CD4-positive, alpha-beta T cell treated with Interleukin-12 subunit alpha and Interleukin-12 subunit beta, for 1 hour (primary cell): ENCODE measurements at regions not wholly inside any gene's neighbourhood (a gene's known extent, or its start where the extent isn't known, plus 50 kb on each side); places are given as distances from the start of the nearest gene placed in this dataset.

ENCODE experiments used
- DNase-seq: peaks from one replicate; pipeline ENCODE4 v3.0.0-alpha.2; 2020

DNA sequence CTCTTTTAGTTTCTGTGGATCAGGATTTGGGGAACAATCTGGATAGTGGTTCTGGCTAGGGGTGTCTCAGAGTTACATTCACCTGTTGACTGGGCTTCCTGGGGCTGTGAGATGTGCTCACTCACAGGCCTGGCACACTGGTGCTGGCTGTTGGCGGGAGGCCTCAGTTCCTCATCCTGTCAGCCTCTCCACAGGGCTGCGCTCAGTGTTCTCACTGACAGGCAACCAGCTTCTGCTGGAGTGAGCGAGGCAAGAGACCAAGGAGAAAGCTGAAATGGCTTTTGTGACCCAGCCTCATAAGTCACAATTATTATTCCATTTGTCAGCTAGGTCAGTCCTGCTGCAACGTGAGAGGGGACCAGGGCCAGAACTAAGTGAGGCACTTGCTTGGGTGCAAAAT lies 180.6 kb upstream of the GLI2 start:
- no peak for DNase-seq

- DNase-seq: no peak
Measured at GRCh38 chr2:120556911-120557310, 178.8 kb upstream of the GLI2 start.

DNA sequence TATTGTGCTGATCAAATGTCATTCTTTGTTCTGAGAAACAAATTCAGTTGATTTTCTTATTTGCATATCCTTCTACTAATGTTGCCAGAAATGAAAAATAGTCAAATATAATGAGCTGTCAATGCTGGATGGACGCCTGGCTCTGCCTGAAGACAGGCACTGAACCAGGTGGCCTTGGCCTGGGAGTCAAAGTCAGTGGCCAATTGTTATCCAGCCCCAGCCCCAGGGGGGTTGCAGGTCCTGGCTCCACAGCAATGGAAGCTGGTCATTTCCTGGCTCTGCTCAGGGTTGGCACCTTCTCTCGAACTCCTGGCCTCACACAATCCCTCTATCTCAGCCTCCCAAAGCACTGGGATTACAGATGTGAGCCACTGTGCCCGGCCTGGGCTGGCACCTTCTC lies 176.8 kb upstream of the GLI2 start:
- DNase-seq: no peak

DNA sequence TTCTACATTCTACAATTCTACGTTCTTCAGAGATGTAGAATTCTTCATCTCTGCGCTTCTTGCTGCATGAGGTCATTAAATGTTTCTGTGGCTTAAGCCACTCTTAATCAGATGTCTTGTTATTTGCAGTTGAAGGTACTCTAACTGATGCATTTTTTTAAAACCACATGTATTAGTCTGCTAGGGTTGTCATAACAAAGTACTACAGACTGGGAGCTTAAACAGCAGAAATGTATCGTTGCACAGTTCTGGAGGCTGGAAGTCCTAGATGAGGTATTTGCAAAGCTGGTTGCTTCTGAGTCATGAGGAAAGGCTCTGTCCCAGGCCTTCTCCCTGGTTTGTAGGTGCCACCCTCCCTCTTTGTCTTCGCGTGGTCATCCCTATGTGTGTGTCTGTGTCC lies 176.3 kb upstream of the GLI2 start:
- no peak for DNase-seq

- DNase-seq: no peak
Measured at GRCh38 chr2:120560330-120560729, 175.3 kb upstream of the GLI2 start.

DNA sequence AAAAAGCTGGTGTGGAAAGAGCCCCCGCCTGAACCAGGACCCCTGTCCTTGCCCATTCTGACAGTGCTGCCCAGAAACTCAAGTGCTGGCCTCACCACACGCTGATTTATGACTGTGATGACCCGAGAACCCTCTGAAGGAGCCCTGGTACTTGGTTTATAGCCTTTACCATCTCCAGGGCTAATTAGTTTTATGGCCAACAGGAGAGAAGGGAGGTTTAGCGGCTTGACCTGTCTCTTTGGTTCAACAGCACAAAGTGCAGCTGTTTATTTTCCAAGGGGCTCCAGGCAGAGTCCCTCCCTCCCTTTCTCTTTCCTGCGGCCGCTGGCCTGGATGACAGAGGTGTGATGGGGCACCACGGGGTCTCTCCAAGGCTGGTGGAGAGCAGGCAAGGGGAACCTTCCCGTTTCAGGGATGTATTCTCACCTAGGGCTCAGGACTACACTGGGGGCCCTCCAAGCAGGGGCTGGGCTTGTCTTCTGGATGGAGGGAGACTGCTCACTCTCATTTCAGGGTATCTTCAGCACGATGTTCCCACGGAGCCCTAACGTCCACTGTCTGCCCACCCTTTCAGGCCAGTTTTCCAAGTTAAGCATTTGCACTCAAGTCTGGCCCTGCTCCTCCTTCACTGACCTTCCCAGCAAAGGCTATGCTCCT lies 174.2 kb upstream of the GLI2 start:
- DNase-seq: no peak

DNA sequence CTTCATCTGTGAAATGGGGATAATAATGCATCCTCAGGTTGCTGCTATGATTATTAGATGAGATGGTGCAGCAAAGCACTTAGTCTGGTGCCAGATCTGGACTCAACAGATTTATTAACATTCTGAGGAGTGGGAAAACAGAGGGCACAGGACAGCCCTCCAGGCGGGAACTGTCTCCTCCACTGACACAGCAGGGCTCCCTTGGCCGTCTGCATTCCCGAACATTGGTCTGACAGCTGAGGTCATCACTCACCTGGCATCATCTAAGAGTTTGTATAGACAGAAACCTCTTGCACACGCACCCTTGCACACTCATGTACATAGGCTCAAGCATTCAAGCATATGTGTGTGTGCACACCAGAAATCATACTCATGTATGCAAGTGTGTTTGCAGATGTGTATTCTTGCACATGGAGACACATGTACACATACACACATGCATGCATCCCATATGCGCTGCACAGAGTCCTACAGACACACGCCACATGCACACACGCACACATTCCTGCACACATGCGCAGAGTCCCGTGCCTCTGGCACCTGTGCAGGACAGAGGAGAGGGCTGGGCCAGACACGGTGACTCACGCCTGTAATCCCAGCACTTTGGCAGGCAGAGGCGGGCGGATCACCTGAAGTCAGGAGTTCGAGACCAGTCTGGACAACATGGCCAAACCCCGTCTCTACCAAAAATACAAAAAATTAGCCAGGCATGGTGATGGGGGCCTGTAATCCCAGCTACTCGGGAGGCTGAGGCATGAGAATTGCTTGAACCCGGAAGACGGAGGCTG lies 173.3 kb upstream of the GLI2 start:
- no peak for DNase-seq

- DNase-seq: no peak
Measured at GRCh38 chr2:120563616-120564015, 172.1 kb upstream of the GLI2 start.

GRCh38 chr2:120564213-120565094 lies 171.2 kb upstream of the GLI2 start:
- no peak for DNase-seq

DNA sequence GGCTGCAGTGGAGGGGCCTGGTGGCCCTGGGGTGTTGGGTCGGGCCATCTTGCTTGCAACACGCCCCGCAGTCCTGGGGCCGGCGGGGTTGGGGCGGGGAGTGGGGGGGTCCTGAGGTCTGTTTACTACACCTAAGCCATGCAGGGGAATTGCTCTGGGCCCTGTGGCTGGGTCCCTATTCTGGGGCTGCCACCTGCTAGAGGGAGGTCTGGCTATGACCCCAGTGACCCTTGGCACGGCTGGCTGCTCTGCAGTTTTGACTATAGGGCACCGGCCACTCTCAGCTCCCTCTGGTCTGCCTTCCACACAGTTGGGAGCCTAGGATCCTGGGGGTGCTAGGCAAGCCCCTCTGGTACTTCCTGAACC lies 170.6 kb upstream of the GLI2 start:
- no peak for DNase-seq

GRCh38 chr2:120565929-120566328 lies 169.7 kb upstream of the GLI2 start:
- DNase-seq: no peak

- DNase-seq: no peak
Measured at GRCh38 chr2:120566331-120567035, 169.2 kb upstream of the GLI2 start.

GRCh38 chr2:120567128-120567527 lies 168.5 kb upstream of the GLI2 start:
- DNase-seq: no peak

GRCh38 chr2:120568089-120568974 lies 167.3 kb upstream of the GLI2 start:
- no peak for DNase-seq

DNA sequence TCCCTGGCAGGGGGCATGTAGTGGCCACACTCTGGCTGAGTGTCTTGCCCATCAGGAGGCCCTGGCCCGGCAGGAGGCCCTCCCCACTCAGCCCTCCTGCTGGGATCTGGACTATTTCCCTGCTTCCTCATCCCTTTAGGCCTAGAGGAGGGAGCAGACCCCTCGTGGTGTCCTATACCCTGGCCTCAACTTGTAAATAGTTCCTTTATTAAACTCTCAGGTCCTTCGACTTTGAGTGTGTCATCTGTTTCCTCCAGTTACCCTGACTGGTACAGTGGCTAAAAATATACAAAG lies 166.7 kb upstream of the GLI2 start:
- no peak for DNase-seq

DNA sequence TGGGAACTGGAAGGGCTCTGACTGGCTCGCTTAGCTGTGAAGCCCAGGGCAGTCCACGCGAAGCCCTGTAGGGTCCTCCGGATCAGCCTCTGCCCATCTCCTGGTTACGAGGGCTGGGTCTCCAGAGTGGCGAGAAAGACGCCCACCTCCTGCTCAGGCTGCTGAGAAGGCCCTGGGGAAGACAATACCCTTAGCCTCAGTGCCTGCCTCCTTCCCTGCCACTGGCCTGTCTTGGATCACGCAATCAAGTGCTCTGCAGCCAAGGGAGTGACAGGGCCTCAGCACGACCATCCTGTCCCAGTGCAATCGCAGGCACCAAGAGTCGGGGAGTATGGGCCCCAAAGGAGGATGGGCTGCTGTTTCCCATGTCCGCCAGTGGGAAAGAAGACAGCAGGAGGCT lies 165.7 kb upstream of the GLI2 start:
- DNase-seq: no peak

GRCh38 chr2:120570546-120570945 lies 165.1 kb upstream of the GLI2 start:
- no peak for DNase-seq

GRCh38 chr2:120571015-120571728 lies 164.5 kb upstream of the GLI2 start:
- no peak for DNase-seq

DNA sequence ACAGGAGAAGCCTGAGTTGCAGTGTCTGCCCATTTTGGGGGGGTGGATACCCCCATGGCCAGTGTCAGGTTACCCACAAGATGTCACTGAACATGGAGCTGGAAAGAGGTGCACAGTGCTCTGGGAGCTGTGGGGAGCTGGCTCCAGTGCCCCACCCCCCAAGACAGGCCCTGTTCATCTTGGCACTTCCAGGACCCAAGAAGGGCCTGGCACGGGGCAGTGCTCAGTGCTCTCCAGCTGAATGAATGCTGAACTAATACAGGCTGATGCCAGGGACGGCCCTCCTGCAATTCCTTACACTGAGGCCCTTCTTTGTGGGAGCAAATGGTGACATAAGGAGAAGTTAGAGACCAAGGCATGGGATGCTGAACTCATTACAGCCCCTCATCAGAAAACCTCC lies 163.4 kb upstream of the GLI2 start:
- no peak for DNase-seq

DNA sequence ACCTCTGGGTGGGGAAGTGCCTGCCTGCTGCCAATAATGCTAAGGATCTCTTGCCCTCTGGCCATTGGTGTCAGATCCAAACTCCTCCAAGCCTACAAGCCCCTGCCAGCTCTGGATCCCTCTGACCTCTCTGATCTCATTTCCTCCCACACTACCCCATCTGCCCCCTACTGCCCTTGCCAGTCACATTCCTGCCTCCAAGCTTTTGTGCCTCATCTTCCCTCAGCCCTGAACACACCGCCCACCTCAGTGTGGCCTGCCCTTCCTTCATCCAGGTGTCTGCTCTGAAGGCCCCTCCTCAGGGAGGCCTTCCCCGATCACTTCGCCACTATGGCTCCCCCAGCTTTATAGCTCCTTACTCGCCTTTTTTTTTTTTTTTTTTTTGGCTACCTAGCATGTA lies 161.0 kb upstream of the GLI2 start:
- DNase-seq: no peak

DNA sequence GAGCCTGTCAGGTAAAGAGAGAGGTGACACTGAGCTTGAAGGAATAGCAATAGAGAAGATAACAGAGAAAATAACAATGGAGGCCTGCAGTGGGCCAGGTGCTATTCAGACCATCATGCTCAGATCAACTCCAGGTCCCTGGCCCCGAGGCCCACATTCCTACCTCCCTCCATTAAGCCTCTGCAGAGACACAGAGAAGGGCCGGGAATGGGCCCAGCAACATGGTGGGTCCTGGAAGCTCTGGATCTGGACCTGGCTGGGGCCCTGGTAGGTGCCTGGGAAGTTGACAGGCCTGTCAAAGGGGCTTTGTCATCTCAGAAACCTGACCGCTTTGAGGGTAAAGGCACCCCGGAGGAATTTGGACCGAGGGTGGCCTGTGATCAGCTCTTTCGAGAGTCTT lies 159.7 kb upstream of the GLI2 start:
- DNase-seq: no peak
